OCI-LY7 (cell line): ENCODE measurements at regions not wholly inside any gene's neighbourhood (a gene's known extent, or its start where the extent isn't known, plus 50 kb on each side); places are given as distances from the start of the nearest gene placed in this dataset.

Source experiments
- BruUV-seq: library from RNA; stranded (reverse); fragments of 400-500 nt; replicated peaks from 2 replicates; lab custom pipeline; 2021; lab: Mats Ljungman, UMichigan
- CTCF ChIA-PET: fragments of 300-600 bp; sonication (Branson Sonifier 250); formaldehyde crosslinking; loops from one replicate; lab custom pipeline; 2022; ENCODE audit warnings: antibody characterized with exemption; ENCODE audit not compliant: unreplicated experiment; lab: Charles Lee
- POLR2A ChIA-PET: fragments of 300-600 bp; sonication (Branson Sonifier 250); formaldehyde crosslinking; loops from one replicate; lab custom pipeline; 2022; ENCODE audit warnings: antibody characterized with exemption; lab: Charles Lee
- DNase-seq: peaks from one replicate; pipeline ENCODE4 v3.0.0-alpha.2; 2015; ENCODE audit warnings: low spot score
- H2AFZ ChIP-seq: fragments of 200-600 bp; sonication (generic), shearing (Covaris generic); 2 replicates; pipeline ENCODE4 v1.6.1; 2014; ENCODE audit warnings: mild to moderate bottlenecking, antibody characterized with exemption, low read length, moderate library complexity
- H3K27ac ChIP-seq: fragments of 200-600 bp; sonication (generic); 2 replicates; pipeline ENCODE4 v1.5.1; 2014; ENCODE audit warnings: mixed run types, low read depth, mild to moderate bottlenecking, moderate library complexity, low read length, inconsistent platforms; ENCODE audit not compliant: poor library complexity, severe bottlenecking
- H3K36me3 ChIP-seq: fragments of 200-600 bp; sonication (generic); 2 replicates; pipeline ENCODE4 v1.6.1; 2014; ENCODE audit warnings: mild to moderate bottlenecking, antibody characterized with exemption, low read length, moderate library complexity, mixed read lengths; ENCODE audit not compliant: insufficient read depth
- H3K4me1 ChIP-seq: fragments of 200-600 bp; sonication (generic); 2 replicates; pipeline ENCODE4 v1.5.1; 2014; ENCODE audit warnings: mild to moderate bottlenecking, low read length; ENCODE audit not compliant: insufficient read depth, poor library complexity, severe bottlenecking
- H3K4me2 ChIP-seq: fragments of 200-600 bp; sonication (generic); 2 replicates; pipeline ENCODE4 v1.6.1; 2014; ENCODE audit warnings: mild to moderate bottlenecking, low read length
- H3K4me3 ChIP-seq: fragments of 200-600 bp; sonication (generic); 2 replicates; pipeline ENCODE4 v1.5.1; 2014; ENCODE audit warnings: mild to moderate bottlenecking, low read depth, low read length; ENCODE audit not compliant: poor library complexity, severe bottlenecking
- H3K79me2 ChIP-seq: fragments of 200-600 bp; sonication (generic); 2 replicates; pipeline ENCODE4 v1.6.1; 2016; ENCODE audit warnings: low read depth, mild to moderate bottlenecking, low read length, moderate library complexity, mixed read lengths; ENCODE audit not compliant: insufficient read depth
- H3K9me2 ChIP-seq: fragments of 200-600 bp; sonication (generic); 2 replicates; pipeline ENCODE4 v1.6.1; 2016; ENCODE audit warnings: mild to moderate bottlenecking, low read length, mixed read lengths; ENCODE audit not compliant: insufficient read depth
- H3K9me3 ChIP-seq: fragments of 200-600 bp; sonication (generic); 2 replicates; pipeline ENCODE4 v1.6.1; 2014; ENCODE audit warnings: mild to moderate bottlenecking, mixed run types, low read length, mixed read lengths
- H4K20me1 ChIP-seq: fragments of 200-600 bp; sonication (generic); 2 replicates; pipeline ENCODE4 v1.6.1; 2014; ENCODE audit warnings: mild to moderate bottlenecking, antibody characterized with exemption, low read length, moderate library complexity, mixed read lengths; ENCODE audit not compliant: insufficient read depth
- EZH2phosphoT487 ChIP-seq: fragments of 200-600 bp; sonication (generic); IDR thresholded peaks from 2 replicates; pipeline ENCODE4 v1.6.1; 2018; ENCODE audit warnings: low read depth, borderline replicate concordance, mild to moderate bottlenecking, mixed run types, antibody characterized with exemption, low read length, moderate library complexity, mixed read lengths
- intact Hi-C: fragments of 100-400 bp; cut with micrococcal nuclease; formaldehyde crosslinking; loops from one replicate; pipeline ENCODE4 v1.10.0; 2022; ENCODE audit not compliant: unreplicated experiment
- TF ChIP-seq, protein P1 (sequence below): fragments of 200-600 bp; sonication (generic); conservative IDR thresholded peaks from 2 replicates; pipeline ENCODE4 v1.5.1; 2014; ENCODE audit warnings: mild to moderate bottlenecking, antibody characterized with exemption, low read length, moderate library complexity, mixed read lengths

DNA sequence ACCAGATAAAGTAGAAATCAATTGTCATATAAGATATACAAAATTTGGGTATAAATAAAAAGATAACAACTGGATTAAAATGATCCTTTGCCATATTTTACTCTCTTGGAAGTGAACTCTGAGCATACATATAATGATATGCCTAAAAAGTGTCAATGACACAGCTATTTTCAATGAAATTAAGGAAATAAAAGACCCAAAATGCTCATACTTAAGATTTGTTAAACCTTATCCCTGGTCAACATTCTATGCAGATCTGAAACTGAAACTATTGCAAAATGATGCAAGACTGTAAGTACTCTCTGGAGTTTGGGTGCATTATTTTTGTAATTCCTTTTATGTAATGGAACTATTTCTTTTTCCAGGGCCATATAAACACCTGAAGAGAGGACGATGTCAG is 119.0 kb upstream of the SGK1 start:
- no TSS peak for BruUV-seq
- peak; percentile 23 for DNase-seq
- Histone ChIP-seq H3K9me2 (no peaks in the 10 kb centered on the region), H3K27ac (no peak overlapping the region), H3K4me3 (no peak overlapping the region), H2AFZ (peak overlapping the region; percentile 90; the same call in 1 of the 2 replicates), H4K20me1 (no peaks in the 10 kb centered on the region), H3K79me2 (no peaks in the 10 kb centered on the region), H3K4me2 (peak overlapping the region; percentile 58), H3K4me1 (peaks cover 20% of the 10 kb centered on the region), H3K36me3 (no peaks in the 10 kb centered on the region), H3K9me3 (no peaks in the 10 kb centered on the region)
- ChIA-PET CTCF (interaction anchor here (0.8 kb wide), 1 partner anchor 207 kb away, joined by 3 read pairs; no protein-coding TSS in a partner anchor), POLR2A (interaction anchor here (0.5 to 1.7 kb wide), 11 partner anchors 11 to 594 kb away, joined by 3 to 5 read pairs (median 3); no protein-coding TSS in a partner anchor)
- TF ChIP-seq, protein P1, sequence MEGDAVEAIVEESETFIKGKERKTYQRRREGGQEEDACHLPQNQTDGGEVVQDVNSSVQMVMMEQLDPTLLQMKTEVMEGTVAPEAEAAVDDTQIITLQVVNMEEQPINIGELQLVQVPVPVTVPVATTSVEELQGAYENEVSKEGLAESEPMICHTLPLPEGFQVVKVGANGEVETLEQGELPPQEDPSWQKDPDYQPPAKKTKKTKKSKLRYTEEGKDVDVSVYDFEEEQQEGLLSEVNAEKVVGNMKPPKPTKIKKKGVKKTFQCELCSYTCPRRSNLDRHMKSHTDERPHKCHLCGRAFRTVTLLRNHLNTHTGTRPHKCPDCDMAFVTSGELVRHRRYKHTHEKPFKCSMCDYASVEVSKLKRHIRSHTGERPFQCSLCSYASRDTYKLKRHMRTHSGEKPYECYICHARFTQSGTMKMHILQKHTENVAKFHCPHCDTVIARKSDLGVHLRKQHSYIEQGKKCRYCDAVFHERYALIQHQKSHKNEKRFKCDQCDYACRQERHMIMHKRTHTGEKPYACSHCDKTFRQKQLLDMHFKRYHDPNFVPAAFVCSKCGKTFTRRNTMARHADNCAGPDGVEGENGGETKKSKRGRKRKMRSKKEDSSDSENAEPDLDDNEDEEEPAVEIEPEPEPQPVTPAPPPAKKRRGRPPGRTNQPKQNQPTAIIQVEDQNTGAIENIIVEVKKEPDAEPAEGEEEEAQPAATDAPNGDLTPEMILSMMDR = no peak
- no peak for TF ChIP-seq EZH2phosphoT487
- intact Hi-C loops = no loop called here

DNA sequence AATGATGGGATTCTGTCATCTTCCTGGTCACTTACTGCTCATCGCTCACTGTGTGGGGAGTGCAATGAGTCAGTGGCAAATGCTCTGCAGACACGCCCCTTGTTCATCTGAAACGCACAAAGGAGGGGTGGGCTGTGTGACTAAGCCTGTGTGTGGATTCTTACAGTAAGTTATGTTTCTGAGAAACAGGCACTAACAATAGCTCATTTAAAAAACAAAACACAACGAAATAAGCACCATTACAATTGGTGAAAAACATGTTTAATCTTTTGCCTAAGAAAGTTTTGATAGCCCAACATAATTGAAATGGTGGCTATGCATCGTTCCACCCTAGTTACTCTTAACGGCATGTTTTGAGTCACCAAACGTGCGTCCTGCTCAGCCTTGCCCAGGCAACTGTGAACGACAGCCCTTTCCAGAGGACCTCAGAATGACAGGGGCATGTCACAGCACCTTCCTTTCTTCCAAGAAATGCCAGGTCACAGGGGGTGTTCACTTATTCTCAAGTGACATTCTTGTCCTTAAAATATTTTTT is 118.4 kb upstream of the SGK1 start:
- no peak for TF ChIP-seq EZH2phosphoT487
- TF ChIP-seq, protein P1 = no peak
- no peak overlapping the region for H3K27ac ChIP-seq
- POLR2A ChIA-PET = interaction anchor here (0.6 to 1.7 kb wide), 7 partner anchors 10 to 482 kb away, joined by 3 to 5 read pairs (median 4); no protein-coding TSS in a partner anchor
- CTCF ChIA-PET = interaction anchor here (0.8 kb wide), 1 partner anchor 208 kb away, joined by 3 read pairs; no protein-coding TSS in a partner anchor
- H3K9me2 ChIP-seq = no peaks in the 10 kb centered on the region
- peak overlapping the region; percentile 90 for H2AFZ ChIP-seq
- peak overlapping the region; percentile 58 for H3K4me2 ChIP-seq
- H3K4me3 ChIP-seq = peak overlapping the region; percentile 23
- intact Hi-C loops = no loop called here
- H3K79me2 ChIP-seq = no peaks in the 10 kb centered on the region
- BruUV-seq = no TSS peak
- peak; percentile 37 for DNase-seq
- H3K9me3 ChIP-seq = no peaks in the 10 kb centered on the region
- H3K36me3 ChIP-seq = no peaks in the 10 kb centered on the region
- H4K20me1 ChIP-seq = no peaks in the 10 kb centered on the region
- peaks cover 20% of the 10 kb centered on the region for H3K4me1 ChIP-seq

DNA sequence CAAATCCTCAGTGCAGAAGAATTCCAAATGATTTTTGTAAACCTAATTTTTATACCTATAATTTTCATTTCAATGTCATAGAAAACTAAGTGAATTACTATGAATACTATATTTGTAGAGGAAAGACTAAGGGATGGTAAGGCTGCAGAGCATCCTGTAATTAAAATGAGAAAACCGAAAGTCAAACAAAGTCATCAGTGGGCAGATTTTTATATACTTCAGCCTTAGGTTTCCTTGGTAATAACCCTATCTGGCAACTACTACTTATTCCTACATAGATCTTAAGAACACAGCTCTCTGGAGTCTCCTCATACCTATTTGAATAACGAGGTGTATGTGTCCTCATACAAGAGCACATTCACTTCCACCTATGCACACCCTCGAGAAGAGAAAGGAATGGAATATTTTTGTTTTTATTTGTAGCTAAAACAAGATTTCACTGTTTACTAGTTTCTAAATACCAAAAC is 117.9 kb upstream of the SGK1 start:
- TF ChIP-seq, protein P1 = no peak
- no peak for TF ChIP-seq EZH2phosphoT487
- ChIA-PET CTCF (interaction anchor here (0.8 kb wide), 1 partner anchor 208 kb away, joined by 3 read pairs; no protein-coding TSS in a partner anchor), POLR2A (interaction anchor here (0.6 to 1.7 kb wide), 5 partner anchors 13 to 219 kb away, joined by 3 to 5 read pairs (median 4); no protein-coding TSS in a partner anchor)
- no peaks in the 10 kb centered on the region for H3K9me3 ChIP-seq
- BruUV-seq = no TSS peak
- peak overlapping the region; percentile 58 for H3K4me2 ChIP-seq
- no peaks in the 10 kb centered on the region for H3K79me2 ChIP-seq
- H3K4me3 ChIP-seq = peak overlapping the region; percentile 23
- H2AFZ ChIP-seq = peak overlapping the region; percentile 90
- no peaks in the 10 kb centered on the region for H3K9me2 ChIP-seq
- H3K27ac ChIP-seq = no peak overlapping the region
- DNase-seq = peak; percentile 2
- no peaks in the 10 kb centered on the region for H3K36me3 ChIP-seq
- intact Hi-C loops = no loop called here
- no peaks in the 10 kb centered on the region for H4K20me1 ChIP-seq
- H3K4me1 ChIP-seq = peaks cover 20% of the 10 kb centered on the region
